Esophagus squamous epithelium (tissue), 5 donors: ENCODE measurements at regions not wholly inside any gene's neighbourhood (a gene's known extent, or its start where the extent isn't known, plus 50 kb on each side); places are given as distances from the start of the nearest gene placed in this dataset.

Experiments used
- DNase-seq: peaks from one replicate; lab custom pipeline; 2025; lab: John Stamatoyannopoulos, UW
- H3K27ac ChIP-seq, 4 donors: fragments of 200-600 bp; sonication (generic); one replicate each; pipeline ENCODE4 v1.5.1; 2016 to 2019; ENCODE audit warnings: mild to moderate bottlenecking in 1 of 4
- H3K27me3 ChIP-seq, 4 donors: fragments of 200-600 bp; sonication (generic); 1 replicate in 3 of 4; 2 replicates in 1 of 4; pipeline versions ENCODE4 v1.5.1 to v1.6.0; 2017 to 2021; ENCODE audit warnings: antibody characterized with exemption in 1 of 4
- H3K36me3 ChIP-seq, 3 donors: fragments of 200-600 bp; sonication (generic); one replicate each; pipeline ENCODE4 v1.5.1; 2016 to 2019
- H3K4me1 ChIP-seq, 3 donors: fragments of 200-600 bp; sonication (generic); one replicate each; pipeline ENCODE4 v1.5.1; 2017 to 2019
- H3K4me3 ChIP-seq, 4 donors: fragments of 200-600 bp; sonication (generic); 1 replicate in 3 of 4; 2 replicates in 1 of 4; pipeline ENCODE4 v1.5.1; 2016 to 2019; ENCODE audit warnings: mild to moderate bottlenecking in 2 of 4, moderate library complexity in 1 of 4
- H3K9me3 ChIP-seq, 3 donors: fragments of 200-600 bp; sonication (generic); one replicate each; pipeline ENCODE4 v1.5.1; 2016 to 2019
- CTCF ChIP-seq, 6 experiments: fragments of 450-650 bp in 4 of 6; fragments of 200-600 bp in 2 of 6; sonication (generic) in 2 of 6; IDR thresholded peaks; one replicate each; pipeline ENCODE4 v1.5.1; 2016 to 2019; ENCODE audit warnings: antibody characterized with exemption in 6 of 6, mild to moderate bottlenecking in 4 of 6, moderate library complexity in 4 of 6
- POLR2A ChIP-seq, 4 donors: fragments of 450-650 bp; IDR thresholded peaks; one replicate each; pipeline ENCODE4 v1.6.1; 2017; ENCODE audit warnings: antibody characterized with exemption in 4 of 4, mild to moderate bottlenecking in 4 of 4, moderate library complexity in 3 of 4
- WGBS, 2 donors: methylation state at CpG; one replicate each; pipeline ENCODE4 v1.1.5; 2018; 5-methylcytosine and 5-hydroxymethylcytosine counted together
- intact Hi-C: fragments of 100-400 bp; cut with DNase I; formaldehyde crosslinking; loops from one replicate; pipeline ENCODE4 v1.15.0; 2022
- donor health status: DM: yes; HTN: yes; CAD: no.

- no peak for DNase-seq
- no peaks in the 10 kb centered on the region for H3K9me3 ChIP-seq
- no peaks in the 10 kb centered on the region for H3K4me1 ChIP-seq
- WGBS, 2 donors: 67 to 71% methylated on average over 1 of the region's 1 CpG
- H3K4me3 ChIP-seq: no peak overlapping the region
- no peaks in the 10 kb centered on the region for H3K27me3 ChIP-seq
- no peak overlapping the region for H3K27ac ChIP-seq
- H3K36me3 ChIP-seq: no peaks in the 10 kb centered on the region
- intact Hi-C loops: no loop called here
- TF ChIP-seq CTCF (IDR thresholded peaks at IDR 0.05) (no peak), POLR2A (IDR thresholded peaks at IDR 0.05) (no peak)
Measured at GRCh38 chr3:132953683-132954082, 84.5 kb upstream of the TMEM108 start.

- no peak overlapping the region for H3K4me3 ChIP-seq
- TF ChIP-seq POLR2A (IDR thresholded peaks at IDR 0.05): no peak
- H3K27me3 ChIP-seq: no peaks in the 10 kb centered on the region
- H3K9me3 ChIP-seq: no peaks in the 10 kb centered on the region
- WGBS, 2 donors: 84 to 91% methylated on average over 1 of the region's 1 CpG
- intact Hi-C loops: no loop called here
- H3K36me3 ChIP-seq: no peaks in the 10 kb centered on the region
- no peak overlapping the region for H3K27ac ChIP-seq
- no peak for DNase-seq
- H3K4me1 ChIP-seq: no peaks in the 10 kb centered on the region
Measured at GRCh38 chr3:132927896-132928295, 110.3 kb upstream of the TMEM108 start.

GRCh38 chr3:132926098-132926497, 112.1 kb upstream of the TMEM108 start:
- DNase-seq: no peak

GRCh38 chr3:132925256-132925930, 112.8 kb upstream of the TMEM108 start:
- intact Hi-C loops: no loop called here

More at GRCh38 chr3:132926098-132926497, 112.1 kb upstream of the TMEM108 start:
- no peaks in the 10 kb centered on the region for H3K4me1 ChIP-seq
- no peaks in the 10 kb centered on the region for H3K27me3 ChIP-seq
- 63 to 76% methylated on average over 2 of the region's 2 CpGs for WGBS, 2 donors
- intact Hi-C loops: no loop called here
- H3K36me3 ChIP-seq: no peaks in the 10 kb centered on the region
- H3K4me3 ChIP-seq: no peak overlapping the region
- H3K9me3 ChIP-seq: no peaks in the 10 kb centered on the region
- TF ChIP-seq POLR2A (IDR thresholded peaks at IDR 0.05) (no peak), CTCF (IDR thresholded peaks at IDR 0.05) (no peak)
- H3K27ac ChIP-seq: no peak overlapping the region

GRCh38 chr3:132916096-132916495, 122.1 kb upstream of the TMEM108 start:
- H3K4me1 ChIP-seq: no peaks in the 10 kb centered on the region
- H3K36me3 ChIP-seq: no peaks in the 10 kb centered on the region
- H3K27ac ChIP-seq: no peak overlapping the region
- DNase-seq: no peak
- H3K9me3 ChIP-seq: no peaks in the 10 kb centered on the region
- no peak overlapping the region for H3K4me3 ChIP-seq
- H3K27me3 ChIP-seq: no peaks in the 10 kb centered on the region
- intact Hi-C loops: no loop called here
- WGBS, 2 donors: 67 to 96% methylated on average over 1 of the region's 1 CpG
- TF ChIP-seq POLR2A (IDR thresholded peaks at IDR 0.05): no peak
- no peak for TF ChIP-seq CTCF (IDR thresholded peaks at IDR 0.05)

More at GRCh38 chr3:132925256-132925930, 112.8 kb upstream of the TMEM108 start:
- Histone ChIP-seq H3K4me3 (no peak overlapping the region), H3K36me3 (no peaks in the 10 kb centered on the region), H3K27me3 (no peaks in the 10 kb centered on the region), H3K27ac (no peak overlapping the region), H3K4me1 (no peaks in the 10 kb centered on the region), H3K9me3 (no peaks in the 10 kb centered on the region)
- no peak for DNase-seq
- no peak for TF ChIP-seq CTCF (IDR thresholded peaks at IDR 0.05)
- TF ChIP-seq POLR2A (IDR thresholded peaks at IDR 0.05): no peak
- WGBS, 2 donors: 83 to 89% methylated on average over 4 of the region's 4 CpGs

GRCh38 chr3:132912416-132912753, 125.8 kb upstream of the TMEM108 start:
- Histone ChIP-seq H3K36me3 (no peaks in the 10 kb centered on the region), H3K4me3 (no peak overlapping the region), H3K4me1 (no peaks in the 10 kb centered on the region), H3K27ac (no peak overlapping the region), H3K9me3 (no peaks in the 10 kb centered on the region), H3K27me3 (no peaks in the 10 kb centered on the region)
- WGBS, 2 donors: 78 to 93% methylated on average over 3 of the region's 3 CpGs
- DNase-seq: no peak
- intact Hi-C loops: no loop called here
- TF ChIP-seq POLR2A (IDR thresholded peaks at IDR 0.05): no peak
- TF ChIP-seq CTCF (IDR thresholded peaks at IDR 0.05): no peak
